ENCODE measurements at regions not wholly inside any gene's neighbourhood (a gene's known extent, or its start where the extent isn't known, plus 50 kb on each side); places are given as distances from the start of the nearest gene placed in this dataset.
A peak's percentile ranks its signal among the peaks of the same experiment; 100 is the strongest.

DNA sequence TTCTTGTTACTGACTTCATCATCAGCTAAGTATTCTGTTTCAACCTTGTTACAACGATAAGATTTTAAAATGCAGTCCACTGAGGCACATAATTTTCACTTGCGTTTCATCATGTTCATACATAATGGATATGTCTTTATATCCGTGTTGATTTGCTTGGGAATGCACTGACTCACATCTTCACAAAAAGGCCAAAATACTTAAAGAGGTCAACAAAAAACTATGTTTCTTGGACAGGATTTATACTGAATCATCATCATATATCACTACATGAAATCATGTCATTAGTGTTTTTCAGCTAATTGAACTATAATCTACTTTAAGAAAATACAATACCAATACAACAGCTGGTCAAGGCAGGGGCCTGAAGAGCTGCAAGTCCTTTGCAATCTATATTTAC is 324.5 kb upstream of the KLF6 start:
- no peak for TF ChIP-seq MYC (IDR thresholded peaks at IDR 0.05; ENCODE audit: low read depth, low read length)
- TF ChIP-seq MAX (IDR thresholded peaks at IDR 0.05; ENCODE audit: low read depth, low read length): no peak
- no peak for TF ChIP-seq POLR2A (IDR thresholded peaks at IDR 0.05; ENCODE audit: extremely low read depth, insufficient read length)
- no peak for TF ChIP-seq CTCF (IDR thresholded peaks at IDR 0.05; ENCODE audit: low read depth, low read length)
- H3K4me3 ChIP-seq (ENCODE audit: low read depth, low read length): no peak overlapping the region
- DNase-seq (ENCODE audit: low read depth): no peak

GRCh38 chr10:4108693-4109092 is 323.7 kb upstream of the KLF6 start:
- no peak for TF ChIP-seq MYC (IDR thresholded peaks at IDR 0.05; ENCODE audit: low read depth, low read length)
- no peak for TF ChIP-seq MAX (IDR thresholded peaks at IDR 0.05; ENCODE audit: low read depth, low read length)
- no peak for TF ChIP-seq CTCF (IDR thresholded peaks at IDR 0.05; ENCODE audit: low read depth, low read length)
- TF ChIP-seq POLR2A (IDR thresholded peaks at IDR 0.05; ENCODE audit: extremely low read depth, insufficient read length): no peak
- DNase-seq (ENCODE audit: low read depth): no peak
- H3K4me3 ChIP-seq (ENCODE audit: low read depth, low read length): no peak overlapping the region

DNA sequence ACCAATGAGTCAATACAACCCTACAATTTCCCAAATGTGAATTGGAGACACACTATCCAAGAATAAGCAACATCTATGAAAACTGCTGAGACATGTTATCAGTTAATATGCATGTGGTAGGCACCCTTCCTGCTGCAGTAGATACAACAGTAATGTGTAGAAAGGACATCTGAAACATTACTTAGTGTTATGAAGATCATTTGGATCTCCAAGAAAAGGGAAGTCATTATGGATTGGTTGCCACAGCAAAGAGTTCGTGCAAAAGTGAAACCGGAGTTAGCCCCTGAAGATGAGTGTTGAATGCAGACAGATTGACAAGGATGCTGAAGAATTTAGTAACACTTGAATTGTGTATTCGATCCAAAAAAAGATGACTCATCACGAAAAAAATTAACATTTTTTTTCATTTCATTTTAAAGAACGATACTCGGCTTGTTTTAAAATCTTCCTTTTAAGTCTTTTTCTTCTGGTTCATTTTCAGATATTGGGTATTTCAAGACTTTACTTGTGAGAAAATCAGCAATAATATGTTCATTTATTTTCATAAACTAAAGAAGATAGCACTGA is 322.4 kb upstream of the KLF6 start:
- H3K4me3 ChIP-seq (ENCODE audit: low read depth, low read length): no peak overlapping the region
- DNase-seq (ENCODE audit: low read depth): peak; percentile 14
- TF ChIP-seq POLR2A (IDR thresholded peaks at IDR 0.05; ENCODE audit: extremely low read depth, insufficient read length) (no peak), MYC (IDR thresholded peaks at IDR 0.05; ENCODE audit: low read depth, low read length) (no peak), MAX (IDR thresholded peaks at IDR 0.05; ENCODE audit: low read depth, low read length) (no peak), CTCF (IDR thresholded peaks at IDR 0.05; ENCODE audit: low read depth, low read length) (no peak)

DNA sequence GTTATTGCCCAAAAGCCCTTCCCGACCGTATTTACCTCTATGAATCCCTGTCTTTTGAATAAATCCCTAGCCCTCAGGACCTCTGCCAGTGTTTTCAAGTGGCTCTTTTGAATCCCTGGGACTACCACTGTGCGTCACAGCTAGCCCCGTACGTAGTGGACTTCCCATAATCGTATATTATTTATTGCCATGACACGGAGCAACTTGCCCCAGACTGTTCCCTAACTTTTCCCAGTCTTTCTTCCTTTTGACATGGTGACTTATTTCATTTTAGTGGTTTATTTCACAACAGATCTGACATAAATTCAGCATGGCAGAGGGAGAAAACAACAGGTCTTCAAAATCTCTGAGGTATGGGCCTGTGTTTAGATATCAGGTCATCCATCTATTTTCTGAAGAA is 318.6 kb upstream of the KLF6 start:
- H3K4me3 ChIP-seq (ENCODE audit: low read depth, low read length): no peak overlapping the region
- no peak for DNase-seq (ENCODE audit: low read depth)
- no peak for TF ChIP-seq POLR2A (IDR thresholded peaks at IDR 0.05; ENCODE audit: extremely low read depth, insufficient read length)
- no peak for TF ChIP-seq CTCF (IDR thresholded peaks at IDR 0.05; ENCODE audit: low read depth, low read length)
- no peak for TF ChIP-seq MAX (IDR thresholded peaks at IDR 0.05; ENCODE audit: low read depth, low read length)
- TF ChIP-seq MYC (IDR thresholded peaks at IDR 0.05; ENCODE audit: low read depth, low read length): no peak

DNA sequence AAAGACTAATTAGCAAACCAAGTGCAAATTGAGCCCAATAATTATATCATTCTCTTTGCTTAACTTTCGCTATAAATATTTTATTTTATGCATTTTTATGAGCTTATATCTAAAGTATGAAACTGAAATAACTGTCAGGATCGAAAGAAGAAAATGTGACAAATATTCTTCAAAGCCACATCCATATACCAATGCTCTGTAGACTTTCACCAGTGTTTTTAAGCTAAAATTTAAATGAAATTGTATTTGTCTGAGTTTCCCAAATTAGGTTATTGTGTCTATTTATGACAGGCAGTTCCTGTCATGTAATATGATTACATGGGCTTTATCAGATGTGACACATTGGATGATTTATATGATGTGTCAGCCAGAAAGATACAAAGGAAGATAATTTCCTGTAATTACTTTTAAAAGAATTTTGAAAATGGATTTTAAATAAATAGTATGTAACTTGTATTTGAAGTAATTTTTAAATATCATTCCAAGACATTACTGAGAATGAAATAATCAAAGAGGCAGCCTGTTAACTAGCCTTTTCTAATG is 317.9 kb upstream of the KLF6 start:
- no peak for DNase-seq (ENCODE audit: low read depth)
- H3K4me3 ChIP-seq (ENCODE audit: low read depth, low read length): no peak overlapping the region
- no peak for TF ChIP-seq CTCF (IDR thresholded peaks at IDR 0.05; ENCODE audit: low read depth, low read length)
- no peak for TF ChIP-seq MAX (IDR thresholded peaks at IDR 0.05; ENCODE audit: low read depth, low read length)
- TF ChIP-seq POLR2A (IDR thresholded peaks at IDR 0.05; ENCODE audit: extremely low read depth, insufficient read length): no peak
- no peak for TF ChIP-seq MYC (IDR thresholded peaks at IDR 0.05; ENCODE audit: low read depth, low read length)

All from NB4 (cell line).